HG03103 (cell line): ENCODE measurements at regions not wholly inside any gene's neighbourhood (a gene's known extent, or its start where the extent isn't known, plus 50 kb on each side); places are given as distances from the start of the nearest gene placed in this dataset.

ENCODE experiments used
- ATAC-seq: cut with Tn5 transposase; IDR thresholded peaks from one replicate; pipeline ENCODE4 v1.9.1; 2021; ENCODE audit warnings: low read depth; ENCODE audit not compliant: unreplicated experiment

- ATAC-seq, result no peak
Measured at GRCh38 chr6:23590498-23591126, 535.4 kb upstream of the NRSN1 start.

- ATAC-seq, result no peak
Measured at GRCh38 chr6:23591761-23592160, 534.3 kb upstream of the NRSN1 start.

DNA sequence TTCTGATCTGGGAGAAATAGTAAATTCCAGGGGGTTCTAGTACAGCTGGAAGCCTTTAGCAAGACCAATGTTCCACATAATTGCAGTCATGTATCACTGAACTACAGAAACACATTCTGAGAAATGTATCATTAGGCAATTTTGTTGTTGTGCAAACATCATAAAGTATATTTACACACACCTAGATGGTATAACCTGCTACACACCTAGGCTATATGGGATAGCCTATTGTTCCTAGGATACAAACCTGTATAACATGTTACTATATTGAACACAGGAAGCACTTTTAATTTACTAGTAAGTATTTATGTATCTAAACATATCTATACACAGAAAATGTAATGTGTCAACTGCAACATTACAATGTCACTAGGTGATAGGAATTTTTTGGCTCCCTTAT, 525.9 kb upstream of the NRSN1 start:
- ATAC-seq, result no peak

- no peak for ATAC-seq
Measured at GRCh38 chr6:23601811-23602345, 524.1 kb upstream of the NRSN1 start.

GRCh38 chr6:23608931-23609435, 517.0 kb upstream of the NRSN1 start:
- no peak for ATAC-seq

DNA sequence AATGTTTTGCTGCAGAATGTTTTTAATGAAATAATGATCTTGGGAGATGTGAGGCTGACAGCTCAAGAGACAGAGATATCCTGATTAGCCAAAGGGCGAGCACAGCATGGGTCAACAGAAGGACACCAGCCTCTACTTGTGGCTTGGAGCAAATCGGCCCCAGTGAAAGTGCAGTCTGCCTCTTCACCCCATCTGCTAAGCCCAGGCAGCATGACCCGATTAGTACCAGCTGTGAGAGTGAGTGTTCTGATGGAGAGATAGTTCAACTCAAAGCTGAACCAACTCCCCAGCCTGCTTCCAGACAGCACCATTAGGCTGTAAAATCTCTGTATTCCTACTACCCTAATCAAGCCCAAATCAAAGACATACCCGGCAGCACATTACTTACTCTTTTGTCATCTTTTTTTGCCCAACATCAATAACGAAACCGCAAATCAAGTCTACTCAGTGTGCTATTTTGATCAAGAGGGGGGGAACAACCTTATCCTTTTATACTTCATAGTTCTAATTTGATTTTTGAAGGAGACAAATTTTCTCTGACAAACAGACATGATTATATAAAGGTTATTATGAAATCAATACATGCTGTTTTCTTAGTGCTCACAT, 514.1 kb upstream of the NRSN1 start:
- ATAC-seq, result no peak

- no peak for ATAC-seq
Measured at GRCh38 chr6:23618366-23618765, 507.6 kb upstream of the NRSN1 start.

GRCh38 chr6:23620911-23621401, 505.1 kb upstream of the NRSN1 start:
- ATAC-seq, result no peak

DNA sequence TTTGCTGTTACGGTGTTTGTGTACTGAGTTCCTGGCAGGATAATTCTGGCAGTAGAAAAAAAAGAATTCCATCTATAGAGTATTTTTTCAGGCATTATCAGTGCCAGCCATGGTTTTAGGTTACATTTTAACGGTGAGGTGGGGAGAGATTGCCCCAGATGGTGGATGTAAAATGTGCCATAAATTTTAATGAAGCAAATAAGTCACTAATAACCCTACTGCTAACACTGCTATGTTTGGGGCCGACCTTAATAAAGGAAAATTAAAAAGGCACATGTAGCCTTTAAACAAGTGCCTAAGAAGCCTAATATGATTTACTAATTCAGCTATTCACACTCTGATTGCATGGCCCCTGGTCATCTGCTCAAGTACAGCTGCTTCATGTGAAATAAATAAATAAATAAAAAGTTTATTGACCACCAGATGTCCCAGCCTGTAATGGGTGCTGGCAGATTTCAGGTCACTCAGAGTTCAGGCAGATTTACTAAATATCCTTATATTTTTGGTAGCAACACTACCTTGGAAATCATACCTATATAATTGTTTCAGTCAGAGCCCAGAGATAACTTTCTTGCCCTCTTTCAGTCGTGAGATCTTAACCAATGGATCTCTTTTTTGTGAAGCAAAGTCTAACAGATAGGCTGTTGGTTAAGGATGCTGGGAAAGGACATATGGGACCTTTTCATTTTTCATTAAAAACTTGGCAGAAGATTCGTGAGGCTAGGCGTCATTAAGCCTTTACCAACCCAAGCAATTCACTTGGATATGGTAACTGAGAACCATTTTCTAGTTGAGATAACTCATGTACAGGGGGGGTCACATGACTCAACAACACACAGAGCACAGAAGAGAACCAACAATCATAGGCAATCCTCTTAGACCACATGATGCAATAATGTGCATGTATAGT, 495.0 kb upstream of the NRSN1 start:
- no peak for ATAC-seq

- ATAC-seq, result no peak
Measured at GRCh38 chr6:23633996-23634395, 492.0 kb upstream of the NRSN1 start.

- ATAC-seq, result no peak
Measured at GRCh38 chr6:23635150-23635549, 490.9 kb upstream of the NRSN1 start.

DNA sequence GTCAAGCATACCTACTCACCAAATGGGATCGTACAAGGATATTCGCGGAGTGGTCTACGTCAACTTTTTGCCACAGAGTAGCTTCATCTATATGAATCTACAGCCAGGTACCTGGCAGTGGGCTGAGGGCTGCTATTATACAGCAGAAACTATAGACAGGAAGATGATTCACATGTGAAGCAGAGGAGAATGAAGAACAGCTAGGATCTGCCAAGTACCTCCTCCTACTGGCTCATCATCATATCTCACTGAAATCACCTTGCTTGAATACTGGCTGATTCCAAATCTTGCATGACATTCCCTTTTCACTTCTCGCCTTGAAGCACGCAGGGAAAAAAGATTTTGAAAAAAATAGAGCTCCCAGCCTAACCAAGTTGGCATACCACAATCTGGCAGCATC, 488.7 kb upstream of the NRSN1 start:
- ATAC-seq, result no peak

- no peak for ATAC-seq
Measured at GRCh38 chr6:23642849-23643248, 483.2 kb upstream of the NRSN1 start.

DNA sequence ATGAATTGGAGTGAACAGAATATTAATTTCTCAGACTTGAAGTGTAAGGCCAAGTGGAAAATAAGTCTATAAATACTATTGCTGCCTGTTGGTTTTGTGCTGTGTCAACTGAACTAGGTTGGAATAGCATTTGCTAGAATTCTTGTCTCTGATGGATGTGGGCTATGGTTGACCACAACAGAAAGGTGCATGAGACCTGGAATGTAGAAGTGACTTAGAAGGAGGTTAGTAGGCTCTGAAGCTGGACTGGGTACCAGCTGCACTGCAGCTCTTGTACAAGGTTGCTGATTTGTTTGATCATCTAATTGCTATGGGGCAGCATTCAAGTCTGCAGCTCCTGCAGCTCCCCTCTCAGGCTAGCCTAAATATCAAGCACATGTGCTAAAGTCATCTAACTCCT, 479.0 kb upstream of the NRSN1 start:
- ATAC-seq, result no peak

DNA sequence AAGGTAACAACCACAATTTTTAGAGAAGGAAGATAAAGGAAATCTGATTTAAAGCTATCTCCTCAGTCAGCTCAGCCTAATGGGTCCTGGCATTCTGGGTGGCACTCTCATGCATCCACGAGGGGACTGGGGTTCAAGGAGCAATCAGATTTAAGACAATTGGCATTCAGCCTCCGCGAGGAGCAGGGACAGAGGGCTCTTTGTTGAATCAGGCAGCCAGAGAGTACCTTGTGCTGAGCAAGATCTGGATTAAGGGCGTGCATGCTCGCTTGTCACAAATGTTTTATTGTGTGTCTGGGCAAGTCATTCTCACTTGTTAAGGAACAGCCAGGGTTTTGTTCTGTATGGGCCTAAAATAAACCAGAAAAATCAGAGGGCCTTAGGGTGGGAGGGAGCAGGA, 475.3 kb upstream of the NRSN1 start:
- no peak for ATAC-seq

- no peak for ATAC-seq
Measured at GRCh38 chr6:23654745-23655144, 471.3 kb upstream of the NRSN1 start.

DNA sequence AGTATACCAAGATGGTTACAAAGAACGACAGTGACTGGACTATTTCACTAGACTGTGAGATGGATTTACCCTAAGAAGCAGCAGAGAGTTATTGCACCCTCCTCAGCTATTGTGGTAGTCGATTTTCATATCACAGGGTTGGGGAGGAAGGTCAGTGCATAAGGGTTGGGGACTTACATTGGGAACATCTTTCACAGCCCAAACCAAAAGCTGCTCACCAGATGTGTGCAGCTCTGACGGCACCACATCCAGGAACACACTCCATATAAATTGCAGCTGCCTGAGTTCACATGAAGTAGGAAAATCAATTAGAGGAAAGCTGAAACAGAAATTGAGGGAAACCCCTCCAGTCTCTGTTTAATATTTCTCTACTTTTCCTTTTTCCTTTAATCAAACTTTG, 470.5 kb upstream of the NRSN1 start:
- ATAC-seq, result no peak

DNA sequence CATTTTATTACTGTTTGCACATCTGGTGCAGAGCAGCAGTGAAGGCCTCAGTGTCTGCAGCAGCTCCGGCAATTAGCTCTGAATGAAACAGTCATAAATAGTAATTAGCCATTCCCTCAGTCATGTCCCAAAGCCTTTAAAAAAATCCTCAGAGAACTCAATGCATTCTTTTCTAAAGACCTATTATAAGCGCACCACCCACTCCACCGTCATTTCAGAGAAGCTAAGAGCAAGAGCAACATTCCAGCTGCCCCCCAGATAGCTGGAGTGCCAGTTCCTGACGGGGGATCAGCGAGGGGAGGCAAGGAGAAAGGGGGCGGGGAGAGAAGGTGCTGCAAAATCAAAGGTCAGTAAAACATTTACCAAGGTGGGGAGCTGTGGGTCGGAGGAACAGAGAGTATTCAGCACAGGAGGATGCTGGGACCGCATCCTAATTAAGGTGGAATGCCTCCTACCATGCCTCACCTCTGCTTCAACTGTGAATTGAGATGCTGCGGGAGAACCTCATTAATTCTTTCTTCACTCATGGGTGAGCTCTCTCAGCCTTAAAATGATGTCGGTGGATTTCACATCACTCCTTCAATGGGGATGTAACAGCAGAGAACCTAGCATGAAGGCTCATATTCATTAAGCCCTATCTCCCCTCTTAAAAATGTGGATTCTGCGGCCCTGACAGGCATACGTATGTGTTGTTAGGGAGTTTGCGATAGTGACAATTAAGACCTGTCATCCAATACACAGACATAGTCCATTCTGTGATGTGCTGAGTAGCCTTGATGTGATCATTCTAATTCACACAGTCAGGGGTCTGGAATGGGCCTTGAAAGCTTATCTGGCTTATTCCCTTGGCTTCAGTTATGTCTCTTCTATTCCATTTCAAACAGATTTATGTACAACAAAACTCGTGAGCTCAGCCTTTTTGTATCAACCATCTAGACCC, 469.5 kb upstream of the NRSN1 start:
- no peak for ATAC-seq

- no peak for ATAC-seq
Measured at GRCh38 chr6:23659125-23659524, 466.9 kb upstream of the NRSN1 start.

DNA sequence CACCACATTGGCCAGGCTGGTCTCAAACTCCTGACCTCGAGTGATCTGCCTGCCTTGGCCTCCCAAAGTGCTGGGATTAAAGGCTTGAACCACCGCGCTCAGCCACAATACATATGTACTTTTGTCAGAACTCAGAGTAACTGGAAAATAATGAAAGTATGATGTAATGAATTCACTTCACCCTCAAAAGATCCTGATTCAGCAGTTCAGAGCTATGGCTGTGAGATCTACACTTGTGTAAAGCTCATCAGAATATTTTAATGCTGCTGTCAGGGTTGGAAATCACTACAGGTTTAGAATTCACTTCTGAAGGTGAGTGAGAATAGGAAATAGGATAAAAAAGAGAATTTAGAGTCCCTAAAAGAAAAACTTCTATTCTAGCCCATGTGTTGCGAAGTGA, 464.5 kb upstream of the NRSN1 start:
- ATAC-seq, result no peak
